Activated naive CD4-positive, alpha-beta T cell treated with anti-CD3 and anti-CD28 coated beads for 36 hours (primary cell): ENCODE measurements at regions not wholly inside any gene's neighbourhood (a gene's known extent, or its start where the extent isn't known, plus 50 kb on each side); places are given as distances from the start of the nearest gene placed in this dataset.

ENCODE experiments used
- CTCF ChIA-PET: fragments of 350-600 bp; sonication (Branson Sonifier 250); formaldehyde crosslinking; loops from one replicate; lab custom pipeline; 2021; ENCODE audit warnings: antibody characterized with exemption; lab: Charles Lee
- DNase-seq: peaks from one replicate; pipeline ENCODE4 v3.0.0-alpha.2; 2020
- H3K27ac Mint-ChIP-seq: one replicate; pipeline ENCODE4 v1.8.0; 2021; ENCODE audit warnings: mild to moderate bottlenecking, mixed read lengths
- H3K27me3 Mint-ChIP-seq: one replicate; pipeline ENCODE4 v1.8.0; 2021; ENCODE audit warnings: low read depth, mixed read lengths
- H3K36me3 Mint-ChIP-seq: one replicate; pipeline ENCODE4 v1.8.0; 2021; ENCODE audit warnings: low read depth, mixed read lengths
- H3K4me1 Mint-ChIP-seq: one replicate; pipeline ENCODE4 v1.8.0; 2021; ENCODE audit warnings: low read depth, mixed read lengths
- H3K4me3 Mint-ChIP-seq: one replicate; pipeline ENCODE4 v1.8.0; 2021; ENCODE audit warnings: mild to moderate bottlenecking, moderate library complexity, mixed read lengths
- H3K9me3 Mint-ChIP-seq: one replicate; pipeline ENCODE4 v1.8.0; 2021; ENCODE audit warnings: mixed read lengths
- intact Hi-C: fragments of 100-400 bp; cut with micrococcal nuclease; formaldehyde crosslinking; loops from one replicate; pipeline ENCODE4 v1.15.1; 2023

GRCh38 chr6:66664112-66664511, 957.1 kb upstream of the EYS start:
- Mint-ChIP-seq H3K36me3 (no peaks in the 10 kb centered on the region), H3K27ac (no peak overlapping the region), H3K4me3 (no peak overlapping the region), H3K27me3 (no peaks in the 10 kb centered on the region), H3K9me3 (peaks cover 8% of the 10 kb centered on the region), H3K4me1 (no peaks in the 10 kb centered on the region)
- DNase-seq = no peak
- intact Hi-C loops = no loop called here
- CTCF ChIA-PET = no interaction called here

DNA sequence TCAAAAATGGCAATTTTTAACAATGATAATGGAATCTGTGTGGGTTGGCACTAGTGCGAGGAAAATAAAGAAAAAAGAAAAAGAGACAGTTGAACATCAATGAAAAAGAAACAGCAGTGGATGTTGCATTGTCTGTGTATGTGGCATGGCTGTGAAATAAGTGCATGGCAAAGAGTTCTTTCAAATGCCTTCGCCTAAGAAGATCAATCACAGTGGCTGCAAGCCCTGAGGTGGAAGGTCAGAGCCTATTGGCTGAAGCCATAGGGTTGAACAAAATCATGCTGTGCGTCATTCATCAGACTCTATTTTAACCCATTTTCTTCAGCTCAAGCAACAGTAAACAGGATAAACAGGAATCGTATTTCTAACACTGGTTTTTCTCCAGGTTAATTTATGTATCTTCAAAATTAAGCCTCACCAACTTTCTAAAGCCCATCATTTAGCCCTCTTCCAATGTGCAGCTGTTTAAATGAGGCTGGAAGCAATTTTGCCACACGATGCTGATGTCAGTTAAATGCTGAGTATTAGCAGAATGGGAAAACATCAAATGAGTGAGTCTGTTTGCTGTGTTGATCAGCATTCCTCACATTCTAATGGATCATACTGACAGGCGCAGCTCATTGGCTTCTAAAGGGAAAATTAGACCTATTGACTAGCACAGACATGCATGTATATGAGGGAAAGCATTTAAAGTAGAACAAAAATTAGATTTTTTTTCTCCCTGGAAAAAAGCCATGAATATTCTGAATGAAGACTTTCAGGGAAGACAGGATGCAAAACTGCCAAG, 955.9 kb upstream of the EYS start:
- Mint-ChIP-seq H3K4me3 (no peak overlapping the region), H3K4me1 (no peaks in the 10 kb centered on the region), H3K36me3 (no peaks in the 10 kb centered on the region), H3K9me3 (peaks cover 8% of the 10 kb centered on the region), H3K27ac (no peak overlapping the region), H3K27me3 (no peaks in the 10 kb centered on the region)
- intact Hi-C loops = no loop called here
- DNase-seq = no peak
- CTCF ChIA-PET = interaction anchor here (0.6 kb wide), 1 partner anchor 1450 kb away, joined by 3 read pairs; no protein-coding TSS in a partner anchor

DNA sequence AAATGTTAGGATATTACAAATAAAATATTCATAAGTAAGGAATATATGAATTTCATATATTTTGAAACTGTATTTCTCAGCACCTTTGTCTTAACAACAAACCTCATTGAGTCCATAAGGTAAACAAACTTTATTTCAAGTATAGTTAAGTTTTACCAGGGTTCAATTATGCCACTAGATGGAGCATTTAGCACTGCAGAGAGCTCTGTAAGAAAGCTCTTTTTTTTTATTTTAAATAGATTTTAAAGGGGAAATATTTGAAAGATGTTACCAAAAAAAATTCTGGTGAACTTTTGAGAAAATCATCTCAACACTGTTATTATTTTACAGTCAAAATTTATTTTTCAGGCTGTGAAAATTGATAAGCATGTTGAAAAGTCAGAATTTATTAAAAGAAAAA, 955.2 kb upstream of the EYS start:
- intact Hi-C loops = no loop called here
- Mint-ChIP-seq H3K4me1 (no peaks in the 10 kb centered on the region), H3K9me3 (peaks cover 9% of the 10 kb centered on the region), H3K27me3 (no peaks in the 10 kb centered on the region), H3K4me3 (no peak overlapping the region), H3K27ac (no peak overlapping the region), H3K36me3 (no peaks in the 10 kb centered on the region)
- CTCF ChIA-PET = no interaction called here
- DNase-seq = no peak

- no peak for DNase-seq
- Mint-ChIP-seq H3K9me3 (peaks cover 23% of the 10 kb centered on the region), H3K27ac (no peak overlapping the region), H3K27me3 (no peaks in the 10 kb centered on the region), H3K4me1 (no peaks in the 10 kb centered on the region), H3K4me3 (no peak overlapping the region), H3K36me3 (no peaks in the 10 kb centered on the region)
- CTCF ChIA-PET = interaction anchor here (1.1 kb wide), 1 partner anchor 9 kb away, joined by 3 read pairs; no protein-coding TSS in a partner anchor
- intact Hi-C loops = no loop called here
Measured at GRCh38 chr6:66655420-66655819, 948.4 kb upstream of the EYS start.

DNA sequence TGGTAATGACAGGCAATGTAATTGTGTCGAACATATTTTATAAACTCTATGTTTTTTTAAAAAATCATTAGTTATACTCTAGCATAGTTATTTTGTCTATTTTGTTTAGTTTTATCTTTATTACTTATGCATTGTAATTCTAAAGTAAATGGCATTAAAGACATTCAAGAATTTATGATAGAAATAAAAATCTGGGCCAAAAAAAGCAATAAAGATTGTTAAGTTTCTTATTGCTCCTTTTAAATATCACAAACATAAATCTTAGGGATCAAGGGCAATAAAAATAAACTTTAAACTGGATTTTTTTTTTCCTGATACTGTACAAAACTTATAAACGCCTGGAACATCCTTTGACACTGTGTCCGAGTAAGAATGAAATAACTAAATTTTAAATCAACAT, 931.5 kb upstream of the EYS start:
- Mint-ChIP-seq H3K27ac (no peak overlapping the region), H3K4me1 (no peaks in the 10 kb centered on the region), H3K36me3 (no peaks in the 10 kb centered on the region), H3K9me3 (peaks cover 6% of the 10 kb centered on the region), H3K27me3 (no peaks in the 10 kb centered on the region), H3K4me3 (no peak overlapping the region)
- DNase-seq = no peak
- intact Hi-C loops = no loop called here
- CTCF ChIA-PET = no interaction called here

DNA sequence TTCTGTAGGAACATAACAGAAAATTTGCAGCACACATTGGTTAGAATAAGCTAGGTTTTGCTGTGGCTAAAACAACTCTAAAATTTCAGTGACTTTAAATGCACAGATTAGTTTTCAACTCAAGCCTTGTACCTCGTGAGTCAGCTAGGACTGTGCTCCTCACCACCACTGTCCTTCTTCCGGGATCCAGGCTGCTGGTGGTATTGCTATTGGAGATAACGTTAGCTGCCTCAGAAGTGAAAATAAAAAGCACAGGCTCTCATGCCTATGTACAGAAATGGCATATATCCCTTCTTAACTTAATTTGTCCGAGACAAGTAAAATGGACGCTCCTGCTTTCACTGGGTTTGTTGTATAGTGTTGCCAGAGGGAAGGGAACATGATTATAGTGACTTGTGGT, 931.1 kb upstream of the EYS start:
- Mint-ChIP-seq H3K27me3 (no peaks in the 10 kb centered on the region), H3K36me3 (no peaks in the 10 kb centered on the region), H3K4me1 (no peaks in the 10 kb centered on the region), H3K27ac (no peak overlapping the region), H3K9me3 (peaks cover 4% of the 10 kb centered on the region), H3K4me3 (no peak overlapping the region)
- CTCF ChIA-PET = no interaction called here
- DNase-seq = no peak
- intact Hi-C loops = no loop called here

- no peak overlapping the region for H3K27ac Mint-ChIP-seq
- no peaks in the 10 kb centered on the region for H3K4me1 Mint-ChIP-seq
- intact Hi-C loops = no loop called here
- peaks cover 8% of the 10 kb centered on the region for H3K9me3 Mint-ChIP-seq
- no peak overlapping the region for H3K4me3 Mint-ChIP-seq
- no peaks in the 10 kb centered on the region for H3K36me3 Mint-ChIP-seq
- no peaks in the 10 kb centered on the region for H3K27me3 Mint-ChIP-seq
- CTCF ChIA-PET = no interaction called here
- DNase-seq = no peak
Measured at GRCh38 chr6:66628917-66629316, 921.9 kb upstream of the EYS start.

GRCh38 chr6:66623050-66623449, 916.0 kb upstream of the EYS start:
- no peaks in the 10 kb centered on the region for H3K4me1 Mint-ChIP-seq
- peaks cover 6% of the 10 kb centered on the region for H3K9me3 Mint-ChIP-seq
- CTCF ChIA-PET = no interaction called here
- no peaks in the 10 kb centered on the region for H3K36me3 Mint-ChIP-seq
- no peaks in the 10 kb centered on the region for H3K27me3 Mint-ChIP-seq
- no peak for DNase-seq
- H3K27ac Mint-ChIP-seq = no peak overlapping the region
- intact Hi-C loops = no loop called here
- no peak overlapping the region for H3K4me3 Mint-ChIP-seq

DNA sequence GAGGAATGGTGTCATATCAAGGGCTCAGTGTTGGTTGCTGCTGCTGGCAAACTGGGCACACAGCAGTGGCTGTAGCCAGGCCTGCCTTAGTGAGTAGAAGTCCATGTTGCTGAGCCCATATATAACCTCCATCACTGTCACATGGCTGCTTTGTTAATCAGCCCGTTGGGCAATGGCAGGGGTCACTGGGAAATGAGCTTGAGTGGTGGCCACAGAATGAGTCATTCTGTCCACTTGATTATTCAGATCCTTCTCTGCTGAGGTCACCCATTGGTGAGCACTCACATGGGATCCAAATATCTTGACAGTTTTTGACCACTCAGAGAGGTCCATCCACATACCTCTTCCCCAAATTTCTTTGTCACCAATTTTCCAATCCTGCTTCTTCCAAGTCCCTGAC, 898.9 kb upstream of the EYS start:
- Mint-ChIP-seq H3K27ac (no peak overlapping the region), H3K4me3 (no peak overlapping the region), H3K4me1 (no peaks in the 10 kb centered on the region), H3K9me3 (peaks cover 6% of the 10 kb centered on the region), H3K27me3 (no peaks in the 10 kb centered on the region), H3K36me3 (no peaks in the 10 kb centered on the region)
- intact Hi-C loops = no loop called here
- CTCF ChIA-PET = no interaction called here
- no peak for DNase-seq

DNA sequence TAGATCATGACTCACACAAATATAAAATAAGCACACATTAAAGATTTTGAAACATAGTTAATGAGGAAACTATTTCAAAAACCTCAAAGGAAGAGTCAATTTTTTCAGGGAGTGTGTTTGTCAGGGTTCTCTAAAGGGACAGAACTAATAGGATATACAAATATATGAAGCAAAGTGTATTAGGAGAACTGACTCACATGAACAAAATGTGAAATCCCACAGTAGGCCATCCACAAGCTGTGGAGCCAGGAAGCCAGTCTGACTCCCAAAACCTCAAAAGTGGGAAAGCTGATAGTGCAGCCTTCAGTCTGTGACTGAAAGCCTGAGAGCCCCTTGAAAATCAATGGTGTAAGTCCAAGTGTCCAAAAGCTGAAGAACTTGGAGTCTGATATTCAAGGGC, 898.0 kb upstream of the EYS start:
- DNase-seq = no peak
- CTCF ChIA-PET = no interaction called here
- Mint-ChIP-seq H3K9me3 (peaks cover 6% of the 10 kb centered on the region), H3K27ac (no peak overlapping the region), H3K36me3 (no peaks in the 10 kb centered on the region), H3K27me3 (no peaks in the 10 kb centered on the region), H3K4me3 (no peak overlapping the region), H3K4me1 (no peaks in the 10 kb centered on the region)
- intact Hi-C loops = no loop called here

DNA sequence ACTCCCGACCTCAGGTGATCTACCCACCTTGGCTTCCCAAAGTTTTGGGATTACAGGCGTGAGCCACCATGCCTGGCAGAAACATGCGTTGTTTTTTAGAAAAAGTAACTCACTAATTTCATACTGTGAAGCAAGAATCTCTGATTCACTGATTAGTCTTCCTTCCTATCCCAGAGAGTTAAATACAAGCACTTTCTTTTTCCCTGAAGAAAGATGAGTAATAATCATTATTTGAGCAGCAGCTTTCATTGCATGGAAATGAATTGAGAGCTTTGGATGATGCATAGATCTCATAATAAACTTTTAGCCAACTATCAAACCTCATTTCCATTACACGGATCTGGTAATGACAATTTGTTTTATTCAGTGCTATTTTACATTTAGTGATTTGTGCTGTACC, 892.5 kb upstream of the EYS start:
- CTCF ChIA-PET = no interaction called here
- Mint-ChIP-seq H3K9me3 (peaks cover 9% of the 10 kb centered on the region), H3K27me3 (no peaks in the 10 kb centered on the region), H3K36me3 (no peaks in the 10 kb centered on the region), H3K27ac (no peak overlapping the region), H3K4me3 (no peak overlapping the region), H3K4me1 (no peaks in the 10 kb centered on the region)
- intact Hi-C loops = no loop called here
- no peak for DNase-seq

DNA sequence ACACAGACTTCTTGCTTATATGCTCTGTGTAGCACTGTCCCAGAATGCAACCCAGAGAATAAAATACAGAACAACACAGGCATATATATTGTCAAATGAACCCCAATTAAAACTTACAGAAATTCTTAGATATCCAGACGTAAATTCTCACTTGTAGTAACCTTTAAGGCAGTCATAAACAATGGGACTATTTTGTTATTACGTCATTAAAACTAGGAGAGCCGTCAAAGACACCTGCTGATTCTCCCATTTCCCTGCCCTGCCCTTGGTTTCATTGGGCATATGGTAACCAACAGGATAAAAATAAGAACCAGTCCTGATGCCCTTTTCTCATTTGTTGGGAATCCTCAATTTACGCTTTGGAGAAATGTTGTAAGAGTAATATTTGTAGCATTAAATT, 871.3 kb upstream of the EYS start:
- H3K4me1 Mint-ChIP-seq = no peaks in the 10 kb centered on the region
- DNase-seq = no peak
- H3K4me3 Mint-ChIP-seq = no peak overlapping the region
- CTCF ChIA-PET = no interaction called here
- intact Hi-C loops = no loop called here
- H3K9me3 Mint-ChIP-seq = peaks cover 2% of the 10 kb centered on the region
- no peak overlapping the region for H3K27ac Mint-ChIP-seq
- H3K27me3 Mint-ChIP-seq = no peaks in the 10 kb centered on the region
- no peaks in the 10 kb centered on the region for H3K36me3 Mint-ChIP-seq

DNA sequence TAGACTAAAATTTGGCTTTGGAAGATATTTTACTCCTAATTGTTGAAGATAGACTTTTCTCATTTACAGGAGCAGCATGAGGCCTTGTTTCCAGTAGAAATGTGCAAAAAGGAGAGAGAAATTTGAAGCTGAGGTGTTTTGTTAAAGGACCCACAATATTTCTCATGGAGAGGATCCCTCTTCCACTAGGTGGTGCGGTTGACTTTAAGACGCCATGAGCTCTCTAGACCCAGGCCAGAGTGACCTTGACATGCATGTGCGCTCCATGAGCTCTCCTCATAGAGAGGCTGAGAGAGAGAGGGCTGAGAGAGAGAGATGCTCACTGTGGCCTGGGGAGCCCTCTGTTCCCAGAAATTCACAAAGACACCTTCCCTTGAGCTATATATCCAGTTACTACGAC, 861.2 kb upstream of the EYS start:
- H3K4me1 Mint-ChIP-seq = no peaks in the 10 kb centered on the region
- no peaks in the 10 kb centered on the region for H3K27me3 Mint-ChIP-seq
- H3K27ac Mint-ChIP-seq = no peak overlapping the region
- H3K4me3 Mint-ChIP-seq = no peak overlapping the region
- no peaks in the 10 kb centered on the region for H3K9me3 Mint-ChIP-seq
- intact Hi-C loops = no loop called here
- no peaks in the 10 kb centered on the region for H3K36me3 Mint-ChIP-seq
- CTCF ChIA-PET = no interaction called here
- no peak for DNase-seq
